HG03103 (cell line): ENCODE measurements at regions not wholly inside any gene's neighbourhood (a gene's known extent, or its start where the extent isn't known, plus 50 kb on each side); places are given as distances from the start of the nearest gene placed in this dataset.
"Not testable (repeated sequence)": the region's sequence is repeated elsewhere in the genome, so short reads cannot be mapped to it uniquely, and the experiment has no call there.

Experiments
- ATAC-seq: cut with Tn5 transposase; IDR thresholded peaks from one replicate; pipeline ENCODE4 v1.9.1; 2021; ENCODE audit warnings: low read depth; ENCODE audit not compliant: unreplicated experiment

DNA sequence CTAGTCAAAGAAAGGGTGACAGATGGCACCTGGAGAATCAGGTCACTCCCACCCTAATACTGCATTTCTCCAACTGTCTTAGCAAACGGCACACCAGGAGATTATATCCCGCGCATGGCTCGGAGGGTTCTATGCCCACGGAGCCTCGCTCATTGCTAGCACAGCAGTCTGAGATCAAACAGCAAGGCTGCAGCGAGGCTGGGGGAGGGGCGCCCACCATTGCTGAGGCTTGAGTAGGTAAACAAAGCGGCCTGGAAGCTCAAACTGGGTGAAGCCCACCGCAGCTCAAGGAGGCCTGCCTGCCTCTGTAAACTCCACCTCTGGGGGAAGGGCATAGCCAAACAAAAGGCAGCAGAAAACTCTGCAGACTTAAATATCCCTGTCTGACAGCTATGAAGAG, 268.1 kb upstream of the GRM3 start:
- ATAC-seq: not testable (repeated sequence)

- no peak for ATAC-seq
These were observed 271.4 kb upstream of the GRM3 start for GRCh38 chr7:86372262-86372661.

DNA sequence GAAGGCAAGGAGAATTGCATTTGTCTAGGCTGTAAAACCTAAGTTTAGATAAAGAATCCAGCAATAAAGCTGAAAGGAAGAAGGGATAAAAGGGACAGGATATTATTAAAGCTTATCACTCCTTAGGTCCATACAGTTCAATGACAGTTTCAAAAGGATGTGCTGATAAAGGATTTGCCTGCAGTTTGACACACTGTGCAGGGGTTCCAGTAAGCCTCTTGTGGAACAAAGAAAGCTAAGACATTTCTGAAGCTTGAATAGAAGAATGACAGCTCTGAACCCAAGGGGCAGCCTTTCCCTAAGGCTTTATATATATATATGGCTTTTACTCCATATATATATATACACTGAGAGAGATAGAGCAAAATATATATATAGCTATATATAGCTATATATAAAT, 276.8 kb upstream of the GRM3 start:
- ATAC-seq: no peak

DNA sequence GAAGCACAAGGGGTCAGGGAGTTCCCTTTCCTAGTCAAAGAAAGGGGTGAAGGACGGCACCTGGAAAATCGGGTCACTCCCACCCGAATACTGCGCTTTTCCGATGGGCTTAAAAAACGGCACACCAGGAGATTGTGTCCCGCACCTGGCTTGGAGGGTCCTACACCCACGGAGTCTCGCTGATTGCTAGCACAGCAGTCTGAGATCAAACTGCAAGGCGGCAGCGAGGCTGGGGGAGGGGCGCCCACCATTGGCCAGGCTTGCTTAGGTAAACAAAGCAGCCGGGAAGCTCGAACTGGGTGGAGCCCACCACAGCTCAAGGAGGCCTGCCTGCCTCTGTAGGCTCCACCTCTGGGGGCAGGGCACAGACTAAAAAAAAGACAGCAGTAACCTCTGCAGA, 303.3 kb upstream of the GRM3 start:
- ATAC-seq: not testable (repeated sequence)

GRCh38 chr7:86339051-86339450, 304.7 kb upstream of the GRM3 start:
- no peak for ATAC-seq

GRCh38 chr7:86328801-86329433, 314.8 kb upstream of the GRM3 start:
- ATAC-seq: no peak

- ATAC-seq: no peak
These were observed 316.9 kb upstream of the GRM3 start for GRCh38 chr7:86326847-86327246.

DNA sequence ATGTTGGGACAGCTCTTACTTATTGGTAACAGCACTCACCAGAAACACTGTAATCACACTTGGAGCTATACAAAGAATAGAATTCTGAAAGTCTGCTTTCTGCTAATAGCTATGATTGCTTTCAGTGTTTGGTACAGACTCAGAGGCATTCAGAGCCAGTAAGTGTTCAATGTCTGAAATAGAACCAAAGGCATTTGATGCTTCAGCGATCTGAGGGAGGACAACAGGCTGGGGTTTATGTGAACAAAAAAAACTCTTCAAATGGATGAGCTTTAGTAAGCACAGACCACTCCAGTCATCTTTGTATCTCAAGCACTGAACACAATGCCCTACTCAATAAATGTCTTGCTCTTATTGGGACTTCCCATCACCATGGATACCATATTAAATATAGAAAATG, 322.8 kb upstream of the GRM3 start:
- no peak for ATAC-seq

DNA sequence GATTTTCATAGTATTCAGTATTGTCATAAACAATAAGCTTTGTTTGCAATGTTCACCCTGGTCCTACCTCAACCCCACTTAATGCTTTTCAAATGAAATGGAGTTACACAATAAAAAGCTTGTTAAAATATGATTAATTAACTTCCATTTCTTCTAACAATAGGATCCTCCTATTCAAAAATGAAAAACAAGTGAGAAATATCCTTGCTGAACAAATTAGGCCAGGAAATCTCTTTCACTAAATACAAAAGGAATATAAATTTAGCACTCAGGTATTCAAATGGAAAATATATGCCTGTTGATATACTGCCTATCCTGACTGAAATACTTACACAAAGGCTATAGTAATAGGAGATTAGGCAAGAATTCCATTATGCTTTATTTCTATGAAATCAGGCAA, 323.4 kb upstream of the GRM3 start:
- ATAC-seq: no peak

GRCh38 chr7:86313842-86314241, 329.9 kb upstream of the GRM3 start:
- no peak for ATAC-seq

GRCh38 chr7:86301301-86301700, 342.4 kb upstream of the GRM3 start:
- no peak for ATAC-seq

DNA sequence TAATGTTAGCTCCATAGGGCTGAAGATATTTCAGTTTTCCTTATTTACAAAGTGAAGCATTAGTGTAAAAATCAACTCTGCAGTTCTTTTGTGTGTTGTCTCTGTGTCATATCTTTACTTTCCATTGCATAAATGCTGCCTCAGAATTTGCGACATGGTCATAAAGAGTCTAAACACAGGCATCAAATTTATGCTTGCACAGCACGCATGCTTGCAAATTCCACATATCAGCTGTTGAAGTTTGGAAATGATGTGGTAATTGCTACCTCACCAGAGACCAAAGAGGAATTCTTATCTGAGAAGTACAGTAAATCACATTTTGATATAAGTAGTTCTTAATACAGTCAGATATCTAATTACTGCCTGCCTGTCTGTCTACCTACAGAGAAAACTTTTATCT, 348.2 kb upstream of the GRM3 start:
- ATAC-seq: no peak

- no peak for ATAC-seq
These were observed 361.6 kb upstream of the GRM3 start for GRCh38 chr7:86282014-86282682.

GRCh38 chr7:86280150-86280549, 363.6 kb upstream of the GRM3 start:
- ATAC-seq: no peak

GRCh38 chr7:86262781-86263180, 380.9 kb upstream of the GRM3 start:
- ATAC-seq: no peak

GRCh38 chr7:86257894-86258293, 385.8 kb upstream of the GRM3 start:
- ATAC-seq: no peak

DNA sequence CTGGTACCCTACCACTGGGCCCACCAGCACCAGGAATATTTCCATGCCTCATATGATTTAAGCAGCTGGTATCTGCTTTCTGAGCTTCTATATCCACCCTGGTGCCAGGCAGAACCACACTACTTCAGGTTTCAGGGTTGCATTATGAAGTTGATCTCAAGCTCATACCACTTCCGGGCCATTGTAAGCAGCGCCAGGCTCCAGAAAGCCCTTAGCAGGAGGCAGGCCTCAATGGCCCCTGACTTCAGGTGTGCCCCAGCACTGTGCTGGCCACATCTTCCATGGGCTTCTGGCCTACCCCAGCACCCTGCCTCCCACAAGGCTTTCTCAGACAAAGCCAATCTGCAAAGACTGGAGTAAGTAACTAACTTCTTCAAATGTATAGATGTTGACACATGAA, 391.3 kb upstream of the GRM3 start:
- ATAC-seq: no peak

DNA sequence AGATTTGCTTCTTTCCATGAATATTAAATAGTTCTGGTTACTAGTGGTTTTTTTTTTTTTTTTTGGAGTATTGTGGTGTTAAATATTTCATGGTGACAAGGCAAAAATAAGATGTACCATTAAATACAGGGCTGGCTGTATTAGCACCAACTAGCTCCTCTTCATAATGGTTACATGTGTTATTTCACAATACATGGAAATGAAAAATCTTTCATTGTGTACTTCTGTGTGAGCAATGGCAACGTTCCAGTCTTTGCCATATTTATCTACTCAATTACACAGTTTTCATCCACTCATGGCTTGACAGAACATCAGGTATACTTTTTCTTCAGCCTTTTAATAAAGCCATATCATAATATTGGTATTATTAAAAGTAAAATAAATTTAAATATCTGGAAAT, 394.7 kb upstream of the GRM3 start:
- ATAC-seq: no peak

- no peak for ATAC-seq
These were observed 400.5 kb upstream of the GRM3 start for GRCh38 chr7:86243171-86243570.

DNA sequence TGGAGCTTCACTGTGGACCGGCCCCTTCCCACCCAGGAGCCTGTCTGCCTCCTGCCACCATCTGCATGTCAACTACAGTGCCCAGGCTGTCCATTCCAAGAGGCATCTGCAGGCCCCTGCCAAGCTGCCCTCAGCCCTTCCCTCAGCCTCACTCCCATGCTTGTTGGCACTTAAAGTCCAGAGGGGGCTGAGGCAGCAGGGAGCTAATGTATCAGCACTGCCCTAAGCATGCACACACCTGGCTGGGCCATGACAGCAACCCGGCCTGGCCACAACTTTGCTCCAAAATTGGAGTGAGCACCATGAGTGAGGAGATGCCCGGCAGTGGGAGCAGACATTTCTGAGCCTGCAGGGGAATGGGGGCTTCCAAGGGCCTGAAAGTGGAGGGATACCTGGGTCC, 417.5 kb upstream of the GRM3 start:
- no peak for ATAC-seq

DNA sequence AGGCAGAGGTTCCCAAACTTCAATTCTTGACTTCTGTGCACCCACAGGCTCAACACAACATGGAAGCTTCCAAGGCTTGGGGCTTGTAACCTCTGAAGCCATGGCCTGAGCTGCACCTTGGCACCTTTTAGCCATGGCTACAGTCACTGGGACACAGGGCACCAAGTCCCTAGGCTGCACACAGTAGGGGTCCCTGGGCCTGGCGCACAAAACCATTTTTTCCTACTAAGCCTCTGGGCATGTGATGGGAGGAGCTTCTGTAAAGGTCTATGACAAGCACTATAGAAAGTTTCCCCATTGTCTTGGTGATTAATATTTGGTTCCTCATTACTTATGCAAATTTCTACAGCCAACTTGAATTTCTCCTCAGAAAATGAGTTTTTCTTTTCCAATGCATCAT, 420.9 kb upstream of the GRM3 start:
- no peak for ATAC-seq

GRCh38 chr7:86214734-86215133, 429.0 kb upstream of the GRM3 start:
- no peak for ATAC-seq

GRCh38 chr7:86212976-86213375, 430.7 kb upstream of the GRM3 start:
- no peak for ATAC-seq
